Tibial artery (tissue), 4 donors: ENCODE measurements at regions not wholly inside any gene's neighbourhood (a gene's known extent, or its start where the extent isn't known, plus 50 kb on each side); places are given as distances from the start of the nearest gene placed in this dataset.

Experiments used
- DNase-seq, 2 donors: peaks; one replicate each; pipeline ENCODE4 v3.0.0-alpha.2; 2019
- H3K27ac ChIP-seq, 2 donors: fragments of 200-600 bp; sonication (generic) in 1 of 2; 1 replicate in 1 of 2; 2 replicates in 1 of 2; pipeline ENCODE4 v1.5.1; 2018 to 2019; ENCODE audit warnings: mild to moderate bottlenecking in 1 of 2
- H3K27me3 ChIP-seq, 2 donors: fragments of 200-600 bp; sonication (generic) in 1 of 2; one replicate each; pipeline versions ENCODE4 v1.5.1 to v1.6.0; 2016 to 2019
- H3K36me3 ChIP-seq, 3 donors: fragments of 200-600 bp; sonication (generic) in 2 of 3; one replicate each; pipeline ENCODE4 v1.5.1; 2016 to 2019; ENCODE audit warnings: mild to moderate bottlenecking in 2 of 3
- H3K4me1 ChIP-seq, 4 donors: fragments of 200-600 bp; sonication (generic) in 2 of 4; 1 replicate in 3 of 4; 2 replicates in 1 of 4; pipeline ENCODE4 v1.5.1; 2016 to 2019
- H3K4me3 ChIP-seq, 2 donors: fragments of 200-600 bp; sonication (generic) in 1 of 2; 1 replicate in 1 of 2; 2 replicates in 1 of 2; pipeline ENCODE4 v1.5.1; 2018 to 2019; ENCODE audit warnings: mild to moderate bottlenecking in 2 of 2
- H3K9me3 ChIP-seq, 3 donors: fragments of 200-600 bp; sonication (generic) in 1 of 3; one replicate each; pipeline ENCODE4 v1.5.1; 2016 to 2019
- CTCF ChIP-seq, 2 experiments: fragments of 200-600 bp in 1 of 2; fragments of 450-650 bp in 1 of 2; IDR thresholded peaks; one replicate each; pipeline ENCODE4 v1.5.1; 2017 to 2019; ENCODE audit warnings: antibody characterized with exemption in 2 of 2, mild to moderate bottlenecking in 1 of 2, moderate library complexity in 1 of 2
- intact Hi-C: fragments of 100-400 bp; cut with DNase I; formaldehyde crosslinking; loops from one replicate; pipeline ENCODE4 v1.15.0; 2023; ENCODE audit warnings: low total_unique reads

- intact Hi-C loops, result no loop called here
- H3K27ac ChIP-seq, result no peak overlapping the region
- no peaks in the 10 kb centered on the region for H3K4me1 ChIP-seq
- H3K36me3 ChIP-seq, result no peaks in the 10 kb centered on the region
- DNase-seq, result no peak
- no peaks in the 10 kb centered on the region for H3K27me3 ChIP-seq
- TF ChIP-seq CTCF (IDR thresholded peaks at IDR 0.05), result no peak
- no peak overlapping the region for H3K4me3 ChIP-seq
- H3K9me3 ChIP-seq, result no peaks in the 10 kb centered on the region
Measured at GRCh38 chr16:59440502-59440901, 706.4 kb upstream of the GOT2 start.

GRCh38 chr16:59432896-59433295 is 698.8 kb upstream of the GOT2 start:
- no peaks in the 10 kb centered on the region for H3K4me1 ChIP-seq
- no peak overlapping the region for H3K4me3 ChIP-seq
- H3K9me3 ChIP-seq, result no peaks in the 10 kb centered on the region
- H3K27ac ChIP-seq, result no peak overlapping the region
- H3K36me3 ChIP-seq, result no peaks in the 10 kb centered on the region
- DNase-seq, result no peak
- H3K27me3 ChIP-seq, result no peaks in the 10 kb centered on the region
- TF ChIP-seq CTCF (IDR thresholded peaks at IDR 0.05), result no peak
- intact Hi-C loops, result no loop called here

GRCh38 chr16:59432276-59432675 is 698.2 kb upstream of the GOT2 start:
- no peak overlapping the region for H3K27ac ChIP-seq
- no peak overlapping the region for H3K4me3 ChIP-seq
- H3K9me3 ChIP-seq, result no peaks in the 10 kb centered on the region
- intact Hi-C loops, result no loop called here
- H3K36me3 ChIP-seq, result no peaks in the 10 kb centered on the region
- no peaks in the 10 kb centered on the region for H3K4me1 ChIP-seq
- TF ChIP-seq CTCF (IDR thresholded peaks at IDR 0.05), result no peak
- no peaks in the 10 kb centered on the region for H3K27me3 ChIP-seq
- no peak for DNase-seq

- intact Hi-C loops, result no loop called here
- Histone ChIP-seq H3K27me3 (no peaks in the 10 kb centered on the region), H3K4me1 (no peaks in the 10 kb centered on the region), H3K36me3 (no peaks in the 10 kb centered on the region), H3K4me3 (no peak overlapping the region), H3K9me3 (no peaks in the 10 kb centered on the region), H3K27ac (no peak overlapping the region)
- DNase-seq, result no peak
- TF ChIP-seq CTCF (IDR thresholded peaks at IDR 0.05), result no peak
Measured at GRCh38 chr16:59424714-59425273, 690.7 kb upstream of the GOT2 start.

- no peak overlapping the region for H3K27ac ChIP-seq
- no peak for TF ChIP-seq CTCF (IDR thresholded peaks at IDR 0.05)
- no peaks in the 10 kb centered on the region for H3K27me3 ChIP-seq
- no peak for DNase-seq
- no peaks in the 10 kb centered on the region for H3K9me3 ChIP-seq
- no peaks in the 10 kb centered on the region for H3K4me1 ChIP-seq
- intact Hi-C loops, result no loop called here
- no peak overlapping the region for H3K4me3 ChIP-seq
- no peaks in the 10 kb centered on the region for H3K36me3 ChIP-seq
Measured at GRCh38 chr16:59411961-59412841, 678.1 kb upstream of the GOT2 start.
